ENCODE measurements at regions not wholly inside any gene's neighbourhood (a gene's known extent, or its start where the extent isn't known, plus 50 kb on each side); places are given as distances from the start of the nearest gene placed in this dataset.

DNA sequence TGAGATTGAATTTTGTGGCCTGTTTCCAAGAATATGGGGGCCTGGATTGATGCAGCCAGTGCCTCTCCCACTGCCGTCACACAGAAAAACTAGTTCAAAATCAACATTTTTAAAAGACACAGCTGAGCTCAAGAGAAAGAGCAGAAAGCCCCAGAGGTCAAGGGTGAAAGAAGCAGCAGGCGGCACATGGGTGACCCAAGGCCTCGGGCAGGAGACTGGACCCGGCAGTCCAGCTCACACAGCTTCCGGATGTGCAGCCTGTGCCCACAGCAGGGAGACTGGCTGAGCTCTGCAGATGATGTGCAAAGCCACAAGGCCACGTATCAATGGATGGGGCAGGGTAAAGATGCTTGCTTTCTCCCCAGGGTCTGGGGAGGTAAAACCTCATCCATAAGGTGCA, 50.4 kb upstream of the RNF32 start:
- no peak for DNase-seq
- no peaks in the 10 kb centered on the region for H3K36me3 ChIP-seq
- H3K27me3 ChIP-seq (ENCODE audit: insufficient read depth, low read depth, severe bottlenecking): peaks cover 65% of the 10 kb centered on the region
- H3K9me3 ChIP-seq (ENCODE audit: severe bottlenecking): peaks cover 9% of the 10 kb centered on the region
- no peak overlapping the region for H3K4me3 ChIP-seq (ENCODE audit: low read depth, low read length)
- H3K27ac ChIP-seq: no peak overlapping the region
- TF ChIP-seq, protein P1, sequence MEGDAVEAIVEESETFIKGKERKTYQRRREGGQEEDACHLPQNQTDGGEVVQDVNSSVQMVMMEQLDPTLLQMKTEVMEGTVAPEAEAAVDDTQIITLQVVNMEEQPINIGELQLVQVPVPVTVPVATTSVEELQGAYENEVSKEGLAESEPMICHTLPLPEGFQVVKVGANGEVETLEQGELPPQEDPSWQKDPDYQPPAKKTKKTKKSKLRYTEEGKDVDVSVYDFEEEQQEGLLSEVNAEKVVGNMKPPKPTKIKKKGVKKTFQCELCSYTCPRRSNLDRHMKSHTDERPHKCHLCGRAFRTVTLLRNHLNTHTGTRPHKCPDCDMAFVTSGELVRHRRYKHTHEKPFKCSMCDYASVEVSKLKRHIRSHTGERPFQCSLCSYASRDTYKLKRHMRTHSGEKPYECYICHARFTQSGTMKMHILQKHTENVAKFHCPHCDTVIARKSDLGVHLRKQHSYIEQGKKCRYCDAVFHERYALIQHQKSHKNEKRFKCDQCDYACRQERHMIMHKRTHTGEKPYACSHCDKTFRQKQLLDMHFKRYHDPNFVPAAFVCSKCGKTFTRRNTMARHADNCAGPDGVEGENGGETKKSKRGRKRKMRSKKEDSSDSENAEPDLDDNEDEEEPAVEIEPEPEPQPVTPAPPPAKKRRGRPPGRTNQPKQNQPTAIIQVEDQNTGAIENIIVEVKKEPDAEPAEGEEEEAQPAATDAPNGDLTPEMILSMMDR (IDR thresholded peaks at IDR 0.05; ENCODE audit: low read depth, low read length): no peak

DNA sequence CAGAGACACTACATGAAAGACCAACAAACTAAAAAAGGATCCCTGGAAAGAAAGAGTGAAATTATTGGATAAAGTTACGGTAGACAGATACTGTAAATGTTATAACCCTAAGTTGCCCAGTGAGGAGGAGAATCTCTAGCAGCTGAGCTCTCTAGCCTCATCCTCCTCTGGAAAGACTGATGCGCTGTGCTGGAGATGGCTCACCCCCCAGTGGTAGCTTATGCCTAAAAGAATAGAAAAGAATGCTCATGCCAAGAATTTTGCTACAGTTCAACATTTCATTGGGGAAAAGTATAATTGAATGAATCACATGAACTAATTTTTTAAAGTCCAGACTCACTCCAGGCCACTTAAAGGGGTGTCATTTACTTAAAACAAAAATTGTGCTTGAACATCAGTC, 50.8 kb upstream of the RNF32 start:
- DNase-seq: no peak
- H3K4me3 ChIP-seq (ENCODE audit: low read depth, low read length): no peak overlapping the region
- H3K36me3 ChIP-seq: no peaks in the 10 kb centered on the region
- H3K27me3 ChIP-seq (ENCODE audit: insufficient read depth, low read depth, severe bottlenecking): peaks cover 69% of the 10 kb centered on the region
- no peak overlapping the region for H3K27ac ChIP-seq
- peaks cover 9% of the 10 kb centered on the region for H3K9me3 ChIP-seq (ENCODE audit: severe bottlenecking)
- TF ChIP-seq, protein P1 (IDR thresholded peaks at IDR 0.05; ENCODE audit: low read depth, low read length): no peak

DNA sequence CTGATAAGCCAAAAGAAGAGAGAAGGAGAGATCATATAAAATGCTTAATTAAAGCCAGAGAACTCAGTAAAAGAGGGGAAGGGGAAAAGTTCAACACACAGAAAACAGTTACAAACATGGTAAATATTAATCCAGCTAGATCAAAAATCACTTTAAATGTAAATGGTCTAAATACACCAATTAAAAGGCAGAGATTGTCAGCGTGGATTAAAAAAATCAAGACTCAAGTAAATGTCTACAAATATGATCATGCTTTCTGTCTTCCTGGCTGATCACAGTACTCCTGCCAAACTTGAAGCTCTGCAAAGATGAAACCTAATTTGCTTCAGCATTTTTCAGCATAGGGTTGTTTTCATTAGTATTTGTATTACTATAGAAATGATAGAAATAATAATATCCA, 54.6 kb upstream of the RNF32 start:
- no peak overlapping the region for H3K27ac ChIP-seq
- no peak overlapping the region for H3K4me3 ChIP-seq (ENCODE audit: low read depth, low read length)
- DNase-seq: no peak
- peaks cover 77% of the 10 kb centered on the region for H3K27me3 ChIP-seq (ENCODE audit: insufficient read depth, low read depth, severe bottlenecking)
- H3K9me3 ChIP-seq (ENCODE audit: severe bottlenecking): peaks cover 2% of the 10 kb centered on the region
- no peaks in the 10 kb centered on the region for H3K36me3 ChIP-seq
- TF ChIP-seq, protein P1 (IDR thresholded peaks at IDR 0.05; ENCODE audit: low read depth, low read length): no peak

DNA sequence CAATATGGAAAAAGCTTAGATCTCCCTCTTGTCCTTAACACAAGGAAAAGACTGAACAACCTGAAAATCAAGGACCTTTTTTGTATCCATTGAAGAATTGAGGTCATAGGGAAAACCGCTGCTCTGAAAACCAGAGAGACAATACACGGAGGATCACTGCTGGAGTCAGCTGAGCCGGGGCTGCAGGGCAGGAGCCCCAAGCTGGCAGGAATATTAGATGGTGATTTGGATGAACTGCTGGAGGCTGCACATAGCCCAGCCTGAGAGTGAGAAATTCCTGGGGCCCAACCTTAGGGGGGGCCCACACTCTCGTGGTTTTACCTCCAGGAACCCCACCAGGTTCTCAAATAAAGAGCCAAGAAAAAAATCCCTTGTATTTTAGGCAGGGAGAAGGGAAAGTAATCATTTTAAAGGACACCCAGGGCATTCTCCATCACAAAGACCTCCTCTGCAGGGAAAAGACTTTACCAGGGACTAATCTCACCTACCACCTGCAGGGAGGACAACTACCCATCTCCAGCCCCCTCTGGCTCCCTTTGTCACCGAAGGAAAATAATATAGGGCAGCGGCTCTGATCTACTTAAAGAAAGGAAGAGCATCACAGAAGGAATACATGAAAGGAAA, 55.4 kb upstream of the RNF32 start:
- H3K4me3 ChIP-seq (ENCODE audit: low read depth, low read length): no peak overlapping the region
- H3K9me3 ChIP-seq (ENCODE audit: severe bottlenecking): peaks cover 2% of the 10 kb centered on the region
- H3K27ac ChIP-seq: no peak overlapping the region

DNA sequence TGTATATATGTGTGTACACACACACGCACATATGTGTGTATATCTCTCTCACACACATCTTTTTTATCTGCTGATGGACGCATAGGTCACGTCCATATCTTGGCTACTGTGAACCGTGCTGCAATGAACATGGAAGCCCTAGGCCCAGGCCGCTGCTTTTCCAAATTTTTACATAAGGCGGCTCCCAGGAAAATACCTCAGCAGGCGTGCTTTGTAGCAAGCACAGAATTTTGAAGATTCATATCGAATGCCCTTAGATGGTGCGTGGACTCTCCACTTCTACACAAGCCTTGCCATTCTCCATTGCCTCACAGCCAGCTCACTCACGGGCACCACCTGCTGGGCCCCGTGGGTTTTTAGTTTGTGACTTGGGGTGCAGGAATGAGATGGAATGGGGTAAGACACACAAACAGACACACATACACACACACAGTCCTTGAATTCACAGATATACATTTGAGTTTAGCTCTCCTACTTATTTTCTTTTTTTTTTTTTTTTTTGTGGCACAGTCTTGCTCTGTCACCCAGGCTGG, 57.9 kb upstream of the RNF32 start:
- Histone ChIP-seq H3K4me3 (ENCODE audit: low read depth, low read length) (no peak overlapping the region), H3K36me3 (no peaks in the 10 kb centered on the region), H3K27me3 (ENCODE audit: insufficient read depth, low read depth, severe bottlenecking) (peaks cover 80% of the 10 kb centered on the region), H3K27ac (no peak overlapping the region), H3K9me3 (ENCODE audit: severe bottlenecking) (peaks cover 2% of the 10 kb centered on the region)
- DNase-seq: no peak
- TF ChIP-seq, protein P1 (IDR thresholded peaks at IDR 0.05; ENCODE audit: low read depth, low read length): peak; percentile 9; the same call in 1 of the 2 replicates

More for the DNA sequence above, 55.4 kb upstream of the RNF32 start:
- H3K27me3 ChIP-seq (ENCODE audit: insufficient read depth, low read depth, severe bottlenecking): peaks cover 82% of the 10 kb centered on the region
- H3K36me3 ChIP-seq: no peaks in the 10 kb centered on the region
- DNase-seq: no peak
- TF ChIP-seq, protein P1 (IDR thresholded peaks at IDR 0.05; ENCODE audit: low read depth, low read length): no peak

DNA sequence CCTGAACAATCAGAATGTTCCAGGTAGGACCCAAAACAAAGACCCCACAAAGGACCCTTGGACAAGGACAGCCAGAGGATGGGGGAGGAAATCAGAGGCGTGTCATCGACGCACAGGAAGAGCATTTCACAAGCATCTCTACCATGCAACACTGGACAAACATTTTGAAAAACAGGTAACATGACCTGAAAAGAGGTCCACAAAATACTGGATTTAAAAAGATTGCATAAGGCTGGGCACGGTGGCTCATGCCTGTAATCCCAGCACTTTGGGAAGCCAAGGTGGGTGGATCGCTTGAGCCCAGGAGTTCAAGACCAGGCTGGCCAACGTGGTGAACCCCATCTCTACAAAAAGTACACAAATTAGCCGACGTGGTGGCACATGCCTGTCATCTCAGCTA, 60.5 kb upstream of the RNF32 start:
- no peaks in the 10 kb centered on the region for H3K36me3 ChIP-seq
- H3K9me3 ChIP-seq (ENCODE audit: severe bottlenecking): no peaks in the 10 kb centered on the region
- DNase-seq: no peak
- H3K4me3 ChIP-seq (ENCODE audit: low read depth, low read length): no peak overlapping the region
- H3K27ac ChIP-seq: no peak overlapping the region
- TF ChIP-seq, protein P1 (IDR thresholded peaks at IDR 0.05; ENCODE audit: low read depth, low read length): no peak
- H3K27me3 ChIP-seq (ENCODE audit: insufficient read depth, low read depth, severe bottlenecking): peaks cover 80% of the 10 kb centered on the region
